Stimulated activated CD4-positive, alpha-beta T cell treated with anti-CD3 and anti-CD28 coated beads, Interleukin-4, amount 100 ng/mL, for 1 hour (primary cell): ENCODE measurements at regions not wholly inside any gene's neighbourhood (a gene's known extent, or its start where the extent isn't known, plus 50 kb on each side); places are given as distances from the start of the nearest gene placed in this dataset.
A peak's percentile ranks its signal among the peaks of the same experiment; 100 is the strongest.
"Not testable (repeated sequence)": the region's sequence is repeated elsewhere in the genome, so short reads cannot be mapped to it uniquely, and the experiment has no call there.

Source experiments
- DNase-seq: peaks from one replicate; pipeline ENCODE4 v3.0.0-alpha.2; 2020

- no peak for DNase-seq
Observed at GRCh38 chr3:153268564-153269279, 106.7 kb downstream of the RAP2B start.

GRCh38 chr3:153269730-153270129 lies 107.7 kb downstream of the RAP2B start:
- DNase-seq: no peak

- no peak for DNase-seq
Observed at GRCh38 chr3:153273217-153273616, 111.2 kb downstream of the RAP2B start.

DNA sequence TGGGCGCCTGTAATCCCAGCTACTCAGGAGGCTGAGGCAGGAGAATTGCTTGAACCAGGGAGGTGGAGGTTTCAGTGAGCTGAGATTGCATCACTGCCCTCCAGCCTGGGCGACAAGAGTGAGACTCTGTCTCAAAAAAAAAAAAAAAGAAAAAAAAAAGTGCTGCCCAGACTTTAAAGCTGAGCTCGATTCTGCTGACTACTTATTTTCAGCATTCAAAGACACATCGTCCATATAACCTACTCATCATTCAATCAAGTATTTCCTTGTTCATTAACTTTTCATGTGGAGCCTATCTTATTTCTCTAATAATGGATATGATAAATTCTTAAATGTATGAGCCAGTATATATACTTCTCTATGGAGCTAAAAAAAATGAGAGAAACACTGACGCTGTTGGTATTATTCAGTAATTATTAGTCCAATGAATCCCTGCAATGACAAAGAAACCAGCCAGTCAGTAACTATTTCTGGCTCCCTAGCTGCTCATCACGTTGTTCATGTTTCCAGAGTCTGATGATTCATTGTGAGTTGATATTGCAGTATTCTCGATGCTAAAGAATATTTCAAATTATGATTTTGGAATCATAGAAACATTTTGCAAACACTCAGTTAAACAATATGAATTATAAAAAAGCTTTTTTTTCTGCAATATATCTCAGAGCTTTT lies 111.9 kb downstream of the RAP2B start:
- DNase-seq: no peak

- no peak for DNase-seq
Observed at GRCh38 chr3:153274561-153274960, 112.5 kb downstream of the RAP2B start.

DNA sequence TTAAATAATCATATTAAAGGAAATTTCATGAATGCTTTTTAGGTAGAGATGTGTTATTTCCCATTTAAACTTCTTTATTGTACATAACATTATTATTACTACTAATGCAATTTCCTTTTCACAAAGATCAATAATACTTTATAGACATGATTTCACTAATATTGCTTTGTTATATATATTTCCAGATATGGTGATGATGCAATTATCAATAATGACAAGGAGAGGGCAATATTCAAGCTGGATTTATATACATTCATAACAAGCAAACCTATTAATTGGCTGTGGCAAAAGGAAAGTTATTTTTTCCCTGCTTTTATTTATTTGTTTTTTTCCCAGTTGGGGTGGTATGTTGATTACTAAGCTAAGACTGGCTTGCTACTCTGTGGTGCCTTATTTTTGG lies 113.5 kb downstream of the RAP2B start:
- DNase-seq: no peak

DNA sequence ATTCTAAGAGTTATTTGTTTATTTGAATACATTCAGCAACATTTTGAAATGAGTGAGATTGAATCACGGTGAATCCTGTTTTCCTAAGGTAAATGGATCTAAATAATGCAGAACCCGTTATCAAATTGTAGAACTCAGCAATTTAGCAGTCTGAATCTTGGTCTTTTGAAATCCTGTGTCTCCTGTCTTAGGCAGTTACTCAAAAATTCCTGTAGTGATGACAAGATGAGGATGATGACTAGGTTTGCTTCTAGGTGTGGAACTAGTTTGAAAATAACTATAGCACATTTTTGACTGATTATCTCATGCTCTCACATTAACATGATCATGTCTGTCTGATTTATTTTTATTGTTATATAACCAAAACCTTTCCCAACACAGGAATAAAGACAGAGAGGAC lies 115.0 kb downstream of the RAP2B start:
- DNase-seq: no peak

DNA sequence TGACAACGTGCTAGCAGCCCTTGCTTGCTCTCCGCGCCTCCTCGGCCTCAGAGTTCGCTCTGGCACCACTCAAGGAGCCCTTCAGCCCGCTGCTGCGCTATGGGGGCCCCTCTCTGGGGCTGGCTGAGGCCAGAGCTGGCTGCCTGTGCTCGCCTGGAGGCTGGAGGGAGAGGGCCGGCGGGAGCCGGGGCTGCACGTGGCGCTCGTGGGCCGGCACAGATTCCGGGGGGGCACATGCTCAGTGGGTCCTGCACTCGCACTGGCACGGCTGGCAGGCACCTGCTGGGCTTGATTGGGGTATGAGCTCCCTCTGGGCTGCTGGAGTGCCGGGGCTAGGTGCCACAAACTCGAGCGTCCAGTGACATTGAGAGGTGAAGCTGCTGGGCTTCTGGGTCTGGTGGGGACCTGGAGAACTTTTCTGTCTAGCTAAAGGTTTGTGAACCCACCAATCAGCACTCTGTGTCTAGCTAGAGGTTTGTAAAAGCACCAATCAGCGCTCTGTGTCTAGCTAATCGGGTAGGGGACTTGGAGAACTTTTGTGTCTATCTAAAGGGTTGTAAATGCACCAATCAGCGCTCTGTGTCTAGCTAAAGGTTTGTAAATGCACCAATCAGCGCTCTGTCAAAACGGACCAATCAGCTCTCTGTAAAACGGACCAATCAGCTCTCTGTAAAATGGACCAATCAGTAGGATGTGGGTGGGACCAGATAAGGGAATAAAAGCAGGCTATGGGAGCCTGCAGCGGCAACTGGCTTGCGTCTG lies 119.4 kb downstream of the RAP2B start:
- not testable (repeated sequence) for DNase-seq

DNA sequence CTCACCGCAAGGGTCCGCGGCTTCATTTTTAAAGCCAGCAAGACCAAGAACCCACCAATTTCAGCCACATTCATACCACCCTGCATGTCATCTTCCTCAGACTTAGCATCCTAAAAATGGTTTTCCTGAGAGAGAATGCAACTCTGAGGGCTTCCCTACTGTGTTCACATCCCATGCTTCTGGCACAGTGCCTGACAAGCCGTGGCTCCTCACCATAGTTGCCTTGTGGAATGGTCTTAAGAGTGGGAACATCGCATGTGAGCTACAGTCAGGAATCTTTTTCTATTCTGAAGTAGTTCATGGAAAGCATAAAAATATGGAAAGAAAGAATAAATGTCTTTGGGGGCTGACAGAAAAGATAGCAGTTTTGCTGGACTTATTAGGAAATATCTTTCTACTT lies 120.3 kb downstream of the RAP2B start:
- DNase-seq: no peak

- peak; percentile 30 for DNase-seq
Observed at GRCh38 chr3:153284282-153284938, 122.4 kb downstream of the RAP2B start.

DNA sequence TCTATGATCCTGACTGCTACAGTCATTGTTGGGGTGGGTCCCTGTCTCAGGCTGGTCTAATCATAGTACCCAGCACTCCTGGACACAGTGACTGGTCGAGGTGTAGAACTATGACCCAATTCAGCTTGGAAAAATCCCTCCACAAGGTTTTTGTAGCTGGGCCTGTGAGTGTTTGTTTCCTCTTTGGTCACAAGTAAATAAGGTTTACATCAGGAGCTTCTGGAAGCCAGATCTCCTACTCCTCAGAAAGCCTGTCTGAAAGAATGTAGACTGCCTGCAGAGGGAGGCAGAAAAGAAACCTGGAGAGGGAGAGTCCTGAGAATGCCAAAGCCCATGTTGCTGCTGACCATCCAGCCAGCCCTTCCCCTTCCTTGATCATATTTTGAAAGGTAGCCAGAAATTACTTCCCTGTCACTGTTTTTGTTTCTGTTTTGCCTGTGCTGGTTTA lies 123.2 kb downstream of the RAP2B start:
- no peak for DNase-seq

DNA sequence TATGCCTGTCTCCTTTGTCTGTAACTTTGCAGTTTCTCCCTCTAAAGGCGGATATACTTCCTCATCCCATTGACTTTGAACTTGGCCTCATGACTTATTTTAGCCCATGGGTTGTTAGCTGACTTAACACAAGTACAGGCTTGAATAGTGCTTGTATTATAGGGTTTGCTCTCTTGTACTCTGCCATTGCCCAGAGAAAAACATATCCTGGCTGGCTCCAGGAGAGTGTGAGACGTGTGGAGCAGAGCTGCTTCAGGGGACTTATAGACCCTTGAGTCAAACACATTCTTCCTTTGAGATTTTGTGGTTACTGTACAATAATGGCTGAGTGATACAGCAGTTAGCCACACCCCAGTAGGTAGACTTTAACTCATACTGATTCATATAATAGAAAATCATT lies 124.0 kb downstream of the RAP2B start:
- no peak for DNase-seq

GRCh38 chr3:153287017-153287416 lies 125.0 kb downstream of the RAP2B start:
- no peak for DNase-seq

DNA sequence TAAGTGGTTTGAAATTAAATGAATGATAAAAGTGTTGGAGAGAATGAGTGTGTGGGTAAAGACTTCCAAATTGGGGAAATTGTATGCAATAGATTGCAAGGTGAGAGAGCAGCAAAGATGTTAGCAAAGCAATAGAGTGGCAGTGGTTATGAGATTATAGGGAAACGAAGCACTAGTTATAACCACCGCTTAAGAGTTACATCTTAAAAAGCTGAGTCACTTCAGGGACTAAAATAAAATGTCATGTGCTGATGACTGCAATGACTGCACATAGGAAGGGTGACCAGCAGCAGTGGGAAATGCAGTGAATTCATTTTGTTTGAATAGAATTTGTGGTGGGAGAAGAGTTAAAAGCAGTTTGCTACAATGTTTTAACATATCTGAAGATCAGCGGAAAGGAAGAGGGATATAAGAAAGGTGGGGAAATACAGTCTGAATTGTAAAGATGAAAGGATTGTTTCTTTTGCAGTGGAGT lies 127.3 kb downstream of the RAP2B start:
- no peak for DNase-seq

DNA sequence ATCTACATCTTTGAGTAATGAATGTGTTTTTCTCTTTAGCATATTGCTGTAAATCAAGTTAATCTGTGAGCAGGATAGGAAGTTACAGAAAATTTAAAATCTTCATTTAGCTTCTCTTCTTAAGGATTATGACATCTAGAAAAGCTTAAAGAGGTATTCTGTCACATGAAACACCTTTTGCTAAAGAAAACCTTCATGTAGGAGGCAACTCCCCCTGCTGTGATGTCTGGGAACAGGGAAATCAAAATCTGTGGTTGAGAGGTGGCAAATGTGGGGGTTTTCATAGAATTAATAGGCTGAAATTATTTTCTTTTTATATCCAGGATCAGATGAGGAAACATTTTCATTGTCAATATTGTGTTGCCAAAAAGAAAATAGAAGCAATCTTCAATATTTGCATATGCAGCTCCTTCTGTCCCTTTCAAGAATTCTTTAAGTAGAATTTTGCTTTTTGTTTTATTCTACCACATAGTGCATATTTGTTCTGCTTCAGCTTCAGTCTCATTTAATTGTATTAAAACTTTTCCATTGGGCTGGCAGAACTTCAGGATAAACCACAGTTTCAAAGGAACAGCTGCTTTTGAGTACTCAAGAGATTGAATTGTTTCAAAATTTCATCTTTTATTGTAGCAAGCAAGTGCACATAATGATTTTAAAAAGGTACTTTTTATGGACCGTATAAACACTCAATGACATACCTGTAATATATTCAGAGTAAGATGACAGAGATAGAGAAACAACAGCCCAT lies 128.4 kb downstream of the RAP2B start:
- no peak for DNase-seq

DNA sequence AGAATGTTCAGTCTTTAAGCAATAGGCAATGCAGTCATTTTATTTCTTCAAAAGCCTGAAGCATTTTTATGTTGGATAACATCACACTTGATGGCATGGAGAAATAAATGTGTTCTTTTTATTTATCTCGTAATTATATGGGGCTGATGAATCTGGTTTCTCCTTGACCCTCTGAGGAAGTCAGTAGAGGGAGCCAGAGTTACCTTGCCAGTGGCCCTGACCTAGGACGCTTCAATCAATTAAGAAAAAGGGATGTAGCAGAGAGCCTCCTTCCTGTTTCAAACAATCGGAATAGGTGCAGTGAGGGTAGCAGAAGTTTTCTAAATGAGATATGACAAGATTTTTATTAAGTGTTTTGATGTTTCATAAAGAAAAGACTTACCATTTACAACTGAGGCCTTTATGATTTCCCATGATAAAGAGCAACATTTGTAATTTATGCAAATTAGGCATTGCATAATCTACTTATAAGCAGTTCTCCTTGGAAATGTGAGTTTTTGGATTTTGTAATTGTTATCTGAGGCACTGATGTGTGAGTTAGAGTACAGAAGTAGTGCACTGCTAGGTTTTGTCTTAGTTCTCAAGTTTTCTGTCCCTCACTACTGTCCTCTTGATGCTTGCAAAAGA lies 129.1 kb downstream of the RAP2B start:
- no peak for DNase-seq

- DNase-seq: no peak
Observed at GRCh38 chr3:153293265-153293664, 131.2 kb downstream of the RAP2B start.

DNA sequence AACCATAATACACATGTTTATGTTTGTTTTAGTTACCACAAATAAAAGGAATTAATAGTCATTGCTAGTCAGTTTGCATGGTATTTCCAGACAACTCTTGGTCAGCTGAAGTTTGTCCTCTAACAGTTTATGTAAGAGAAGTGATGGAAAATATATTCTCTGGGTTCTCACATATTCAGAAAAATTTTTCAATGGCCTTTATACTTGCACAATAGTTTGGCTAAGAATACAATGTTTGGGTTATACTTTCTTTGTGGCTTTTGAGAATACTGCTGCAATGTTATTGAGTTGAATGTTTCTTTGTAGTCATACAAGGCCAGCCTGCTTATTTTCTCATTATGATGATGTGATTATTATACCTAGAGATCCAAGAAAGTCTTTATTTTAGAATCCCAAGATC lies 133.9 kb downstream of the RAP2B start:
- no peak for DNase-seq

- no peak for DNase-seq
Observed at GRCh38 chr3:153305189-153305588, 143.2 kb downstream of the RAP2B start.

DNA sequence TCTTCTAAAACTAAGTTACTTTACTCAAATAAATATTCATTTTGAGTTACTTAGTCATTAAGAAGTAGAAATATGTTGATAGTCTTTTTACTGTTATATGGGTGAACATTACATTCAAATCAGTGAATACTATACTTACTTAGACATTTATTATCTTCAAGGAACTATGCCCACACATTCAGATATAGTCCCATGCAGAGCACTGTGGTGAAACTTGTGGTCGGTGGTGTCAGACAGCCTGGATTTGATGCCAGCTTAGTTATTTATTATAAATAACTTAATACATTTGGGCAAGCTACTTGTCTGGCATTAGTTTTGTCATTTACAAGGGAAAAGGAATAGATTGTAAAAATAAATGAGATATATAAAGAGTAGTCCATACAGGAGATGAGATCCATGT lies 149.5 kb downstream of the RAP2B start:
- no peak for DNase-seq

DNA sequence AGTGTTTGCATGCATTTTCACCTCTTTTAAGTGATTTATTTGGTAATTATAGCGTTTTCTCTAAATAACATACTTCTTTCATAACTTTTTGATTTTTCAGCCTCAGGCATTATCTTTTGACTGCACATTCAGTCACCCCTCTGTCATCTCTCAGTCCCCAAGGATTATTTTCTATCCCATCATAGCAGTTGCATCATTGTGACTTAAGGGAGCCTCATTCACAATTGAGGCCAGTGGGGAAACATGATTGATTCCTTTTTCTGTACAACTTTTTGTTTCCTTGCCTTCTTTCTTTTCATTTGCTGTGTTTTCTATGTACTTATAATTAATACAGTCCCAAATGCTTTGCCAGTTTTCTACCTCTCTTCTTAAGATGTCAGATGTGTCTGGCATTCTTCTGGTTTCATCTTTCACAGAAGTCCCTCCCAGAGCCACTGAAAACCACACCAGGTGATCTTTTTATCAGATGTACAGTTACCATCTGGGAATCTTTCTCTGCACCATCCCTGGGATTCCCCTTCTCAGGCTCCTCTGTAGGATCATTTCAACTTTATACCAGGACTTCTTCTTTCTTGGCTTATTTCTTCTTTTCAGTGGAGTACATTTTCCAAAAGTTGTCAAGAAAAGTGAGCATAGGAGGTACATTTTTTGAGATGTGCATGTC lies 151.4 kb downstream of the RAP2B start:
- DNase-seq: no peak
